SU-DHL-6 (cell line): ENCODE measurements at regions not wholly inside any gene's neighbourhood (a gene's known extent, or its start where the extent isn't known, plus 50 kb on each side); places are given as distances from the start of the nearest gene placed in this dataset.

Experiments used
- EZH2phosphoT487 ChIP-seq: fragments of 200-600 bp; sonication (generic), shearing (Covaris generic); conservative IDR thresholded peaks from 2 replicates; pipeline ENCODE4 v1.6.1; 2018; ENCODE audit warnings: mild to moderate bottlenecking, antibody characterized with exemption, low read length, moderate library complexity, mixed read lengths
- TF ChIP-seq, protein P1 (sequence below): fragments of 200-600 bp; sonication (generic); IDR thresholded peaks from one replicate; pipeline ENCODE4 v1.5.1; 2017; ENCODE audit warnings: antibody characterized with exemption, mild to moderate bottlenecking, low read length, moderate library complexity; ENCODE audit not compliant: insufficient read depth, poor library complexity, severe bottlenecking

DNA sequence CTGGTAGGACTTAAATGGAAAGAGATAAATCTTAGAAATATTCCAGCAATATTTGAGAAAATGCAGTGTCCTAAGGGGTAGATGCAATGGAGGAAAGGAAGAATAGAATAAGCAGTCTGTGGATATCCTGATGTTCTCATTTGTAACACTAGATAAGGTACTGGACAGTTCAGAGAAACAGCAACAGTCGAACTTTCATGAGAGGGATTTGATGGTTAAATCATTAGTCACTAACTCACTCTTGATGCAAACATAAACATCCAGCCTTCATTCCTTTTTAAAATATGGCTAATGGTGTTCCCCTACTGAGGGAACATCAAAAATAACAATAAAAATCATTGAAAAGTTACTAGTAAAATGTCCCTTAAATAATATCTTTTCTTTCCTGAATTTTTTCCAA, 211.4 kb upstream of the SLC39A10 start:
- TF ChIP-seq, protein P1, sequence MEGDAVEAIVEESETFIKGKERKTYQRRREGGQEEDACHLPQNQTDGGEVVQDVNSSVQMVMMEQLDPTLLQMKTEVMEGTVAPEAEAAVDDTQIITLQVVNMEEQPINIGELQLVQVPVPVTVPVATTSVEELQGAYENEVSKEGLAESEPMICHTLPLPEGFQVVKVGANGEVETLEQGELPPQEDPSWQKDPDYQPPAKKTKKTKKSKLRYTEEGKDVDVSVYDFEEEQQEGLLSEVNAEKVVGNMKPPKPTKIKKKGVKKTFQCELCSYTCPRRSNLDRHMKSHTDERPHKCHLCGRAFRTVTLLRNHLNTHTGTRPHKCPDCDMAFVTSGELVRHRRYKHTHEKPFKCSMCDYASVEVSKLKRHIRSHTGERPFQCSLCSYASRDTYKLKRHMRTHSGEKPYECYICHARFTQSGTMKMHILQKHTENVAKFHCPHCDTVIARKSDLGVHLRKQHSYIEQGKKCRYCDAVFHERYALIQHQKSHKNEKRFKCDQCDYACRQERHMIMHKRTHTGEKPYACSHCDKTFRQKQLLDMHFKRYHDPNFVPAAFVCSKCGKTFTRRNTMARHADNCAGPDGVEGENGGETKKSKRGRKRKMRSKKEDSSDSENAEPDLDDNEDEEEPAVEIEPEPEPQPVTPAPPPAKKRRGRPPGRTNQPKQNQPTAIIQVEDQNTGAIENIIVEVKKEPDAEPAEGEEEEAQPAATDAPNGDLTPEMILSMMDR = no peak
- no peak for TF ChIP-seq EZH2phosphoT487
